Nephron (organoid): ENCODE measurements at regions not wholly inside any gene's neighbourhood (a gene's known extent, or its start where the extent isn't known, plus 50 kb on each side); places are given as distances from the start of the nearest gene placed in this dataset.

ENCODE experiments used
- H3K27ac Mint-ChIP-seq, 3 experiments: 2 replicates each; pipeline ENCODE4 v1.8.0; 2020; ENCODE audit warnings: mixed read lengths in 3 of 3, mild to moderate bottlenecking in 2 of 3, moderate library complexity in 1 of 3
- H3K27me3 Mint-ChIP-seq: 2 replicates; pipeline ENCODE4 v1.8.0; 2021; ENCODE audit warnings: low read depth, mild to moderate bottlenecking, moderate library complexity, mixed read lengths
- H3K36me3 Mint-ChIP-seq: 2 replicates; pipeline ENCODE4 v1.8.0; 2020; ENCODE audit warnings: low read depth, mixed read lengths
- H3K4me1 Mint-ChIP-seq: 2 replicates; pipeline ENCODE4 v1.8.0; 2020; ENCODE audit warnings: mixed read lengths
- H3K4me3 Mint-ChIP-seq, 3 experiments: 2 replicates each; pipeline ENCODE4 v1.8.0; 2020; ENCODE audit warnings: mild to moderate bottlenecking in 3 of 3, mixed read lengths in 3 of 3, moderate library complexity in 2 of 3
- H3K9me3 Mint-ChIP-seq: 2 replicates; pipeline ENCODE4 v1.8.0; 2020; ENCODE audit warnings: mixed read lengths
- CTCF ChIP-seq, 3 experiments: fragments of 200-600 bp; sonication (generic); IDR thresholded peaks; one replicate each; pipeline ENCODE4 v1.5.0; 2021; ENCODE audit warnings: antibody characterized with exemption in 3 of 3; ENCODE audit not compliant: unreplicated experiment in 3 of 3

DNA sequence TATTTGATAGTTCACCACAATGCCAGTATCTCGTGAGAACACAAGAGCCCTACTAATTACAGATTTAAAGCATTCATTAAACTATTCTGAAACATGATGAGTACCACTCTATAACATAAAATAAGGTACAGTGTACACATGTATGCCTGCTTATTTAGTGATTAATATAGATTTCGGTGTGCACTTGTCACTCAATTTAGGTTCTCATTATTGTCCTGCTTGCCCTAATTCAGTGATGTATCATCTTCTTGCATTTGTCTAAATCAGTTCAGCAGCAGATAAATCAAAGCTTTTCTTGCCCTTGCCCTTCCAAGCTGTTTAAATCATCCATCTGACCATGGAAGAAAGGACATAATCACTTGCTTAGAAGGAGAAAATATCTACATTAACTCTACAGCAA is 359.7 kb downstream of the GXYLT1 start:
- Mint-ChIP-seq H3K36me3 (no peaks in the 10 kb centered on the region), H3K9me3 (no peaks in the 10 kb centered on the region), H3K4me1 (no peaks in the 10 kb centered on the region), H3K27me3 (peaks cover 3% of the 10 kb centered on the region), H3K27ac (no peak overlapping the region), H3K4me3 (no peak overlapping the region)
- TF ChIP-seq CTCF (IDR thresholded peaks at IDR 0.05; ENCODE audit: unreplicated experiment in 3 of 3): no peak

DNA sequence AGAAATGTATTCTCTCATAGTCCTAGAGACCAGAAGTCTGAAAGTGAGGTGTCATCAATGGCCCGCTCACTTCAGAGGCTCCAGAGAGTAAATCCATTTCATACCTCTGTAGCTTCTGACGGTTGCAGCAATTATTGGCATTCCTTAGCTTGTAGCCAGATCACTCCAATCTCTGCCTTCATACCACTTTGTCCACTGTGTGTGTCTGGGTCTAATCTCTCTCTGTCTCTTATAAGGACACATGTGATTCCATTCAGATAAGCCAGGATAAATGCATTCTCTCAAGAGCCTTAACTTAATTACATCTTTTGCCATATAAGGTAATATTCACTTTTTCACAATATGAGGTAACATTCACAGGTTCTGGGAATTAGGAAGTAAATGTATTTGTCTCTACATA is 365.7 kb downstream of the GXYLT1 start:
- Mint-ChIP-seq H3K9me3 (no peaks in the 10 kb centered on the region), H3K4me3 (no peak overlapping the region), H3K27me3 (no peaks in the 10 kb centered on the region), H3K4me1 (no peaks in the 10 kb centered on the region), H3K36me3 (no peaks in the 10 kb centered on the region), H3K27ac (no peak overlapping the region)
- no peak for TF ChIP-seq CTCF (IDR thresholded peaks at IDR 0.05; ENCODE audit: unreplicated experiment in 3 of 3)

DNA sequence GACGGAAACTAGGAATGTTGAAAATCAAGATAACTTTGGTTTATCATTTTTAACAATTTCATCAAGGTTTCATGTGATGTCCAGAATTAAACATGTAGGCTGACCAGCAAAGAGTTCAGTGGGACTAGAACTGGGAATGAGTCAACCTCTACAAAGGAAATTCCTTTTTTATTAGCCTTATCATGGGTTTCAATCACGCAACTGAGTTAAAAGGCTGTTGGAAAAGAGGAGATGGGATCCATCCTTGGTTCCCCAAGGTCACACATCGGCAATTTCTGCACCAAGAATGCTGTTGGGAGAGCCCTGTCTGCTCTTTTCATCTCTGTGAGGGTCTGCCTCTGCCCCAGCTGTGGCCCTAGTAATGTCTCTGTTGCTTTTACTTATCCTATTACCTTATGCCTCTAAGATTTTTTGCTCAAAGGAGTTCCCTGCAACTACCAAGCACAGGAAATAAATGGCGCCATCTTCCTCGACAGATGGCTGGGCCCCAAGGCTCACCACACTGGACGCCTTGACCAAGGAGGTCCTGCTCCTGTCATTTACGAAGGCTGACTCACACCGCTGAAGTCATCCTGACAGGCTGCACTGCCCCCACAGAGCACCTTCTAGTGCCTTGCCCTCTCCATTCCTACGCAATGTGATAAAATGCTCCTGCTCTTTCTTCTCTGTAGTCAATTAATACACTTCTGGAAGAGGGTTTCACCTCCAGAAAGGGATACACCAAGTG is 367.4 kb downstream of the GXYLT1 start:
- Mint-ChIP-seq H3K4me1 (no peaks in the 10 kb centered on the region), H3K9me3 (peaks cover 5% of the 10 kb centered on the region), H3K36me3 (no peaks in the 10 kb centered on the region), H3K27ac (no peak overlapping the region), H3K4me3 (no peak overlapping the region), H3K27me3 (no peaks in the 10 kb centered on the region)
- no peak for TF ChIP-seq CTCF (IDR thresholded peaks at IDR 0.05; ENCODE audit: unreplicated experiment in 3 of 3)

DNA sequence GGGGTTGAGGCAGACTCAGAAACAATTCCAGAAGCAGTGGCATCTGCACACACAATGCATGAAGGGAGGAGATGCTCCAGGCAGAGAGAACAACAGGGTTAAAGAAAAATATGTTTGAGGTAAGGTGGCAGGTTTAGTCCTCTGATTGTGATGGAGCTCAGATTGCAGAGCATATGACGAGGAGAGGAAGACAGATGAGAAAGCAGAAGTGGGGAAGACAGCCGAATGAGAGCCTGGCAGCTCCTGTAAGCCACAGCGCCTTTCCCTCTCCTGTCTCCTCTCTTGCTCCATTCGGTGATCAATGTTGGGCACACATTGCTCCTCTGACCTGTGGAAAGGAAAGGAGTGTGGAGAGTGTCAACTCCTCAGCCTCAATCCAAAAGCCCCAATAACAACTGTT is 372.2 kb downstream of the GXYLT1 start:
- H3K4me1 Mint-ChIP-seq: no peaks in the 10 kb centered on the region
- no peaks in the 10 kb centered on the region for H3K36me3 Mint-ChIP-seq
- H3K9me3 Mint-ChIP-seq: peaks cover 5% of the 10 kb centered on the region
- no peak for TF ChIP-seq CTCF (IDR thresholded peaks at IDR 0.05; ENCODE audit: unreplicated experiment in 3 of 3)
- no peak overlapping the region for H3K27ac Mint-ChIP-seq
- no peak overlapping the region for H3K4me3 Mint-ChIP-seq
- no peaks in the 10 kb centered on the region for H3K27me3 Mint-ChIP-seq

DNA sequence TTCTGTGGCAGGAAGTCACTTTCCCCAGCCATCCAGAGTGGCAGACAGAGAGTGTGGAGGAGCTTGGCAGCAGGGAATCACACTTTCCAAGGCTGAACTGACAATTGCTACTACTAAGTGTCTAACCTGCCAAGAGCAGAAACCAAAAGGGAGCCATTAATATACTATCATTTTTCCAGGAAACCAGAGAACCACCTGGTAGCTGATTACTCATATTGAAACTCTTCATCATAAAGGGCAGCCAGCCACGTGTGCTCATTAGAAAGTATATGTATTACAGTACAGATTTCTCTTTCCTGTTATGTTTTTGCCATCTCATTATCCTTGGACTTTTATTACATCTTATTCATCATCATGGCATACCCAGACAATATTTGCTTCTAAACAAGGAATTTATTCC is 374.9 kb downstream of the GXYLT1 start:
- Mint-ChIP-seq H3K36me3 (no peaks in the 10 kb centered on the region), H3K4me3 (no peak overlapping the region), H3K9me3 (peaks cover 5% of the 10 kb centered on the region), H3K27ac (no peak overlapping the region), H3K4me1 (no peaks in the 10 kb centered on the region), H3K27me3 (no peaks in the 10 kb centered on the region)
- no peak for TF ChIP-seq CTCF (IDR thresholded peaks at IDR 0.05; ENCODE audit: unreplicated experiment in 3 of 3)

- no peaks in the 10 kb centered on the region for H3K4me1 Mint-ChIP-seq
- H3K9me3 Mint-ChIP-seq: peaks cover 4% of the 10 kb centered on the region
- TF ChIP-seq CTCF (IDR thresholded peaks at IDR 0.05; ENCODE audit: unreplicated experiment in 3 of 3): no peak
- H3K36me3 Mint-ChIP-seq: no peaks in the 10 kb centered on the region
- H3K27ac Mint-ChIP-seq: no peak overlapping the region
- no peaks in the 10 kb centered on the region for H3K27me3 Mint-ChIP-seq
- no peak overlapping the region for H3K4me3 Mint-ChIP-seq
Observed at GRCh38 chr12:41768456-41768855, 376.2 kb downstream of the GXYLT1 start.
